ENCODE measurements at regions not wholly inside any gene's neighbourhood (a gene's known extent, or its start where the extent isn't known, plus 50 kb on each side); places are given as distances from the start of the nearest gene placed in this dataset.

DNA sequence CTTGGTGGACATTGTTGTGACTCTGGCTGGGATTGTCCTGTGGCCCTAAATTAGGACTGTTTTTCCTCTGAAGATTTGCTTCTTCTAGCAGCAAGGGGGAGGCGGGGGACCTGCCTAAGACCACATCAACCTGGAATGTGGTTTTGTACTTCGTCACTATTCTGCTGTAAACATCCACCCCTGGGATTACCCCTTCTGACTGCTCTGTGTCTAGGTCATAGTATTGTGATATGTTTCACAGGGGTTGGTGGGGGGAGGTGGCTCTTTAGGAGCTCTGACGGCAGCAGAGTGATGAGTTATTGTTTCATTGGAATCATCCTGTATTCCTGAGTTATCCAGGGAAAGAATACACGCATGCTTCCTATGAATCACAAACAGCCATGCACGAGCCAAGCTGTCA lies 226.4 kb upstream of the MYT1L start:
- no peak for TF ChIP-seq MXI1 (IDR thresholded peaks at IDR 0.05; ENCODE audit: low read depth, low read length)
- TF ChIP-seq, protein P1, sequence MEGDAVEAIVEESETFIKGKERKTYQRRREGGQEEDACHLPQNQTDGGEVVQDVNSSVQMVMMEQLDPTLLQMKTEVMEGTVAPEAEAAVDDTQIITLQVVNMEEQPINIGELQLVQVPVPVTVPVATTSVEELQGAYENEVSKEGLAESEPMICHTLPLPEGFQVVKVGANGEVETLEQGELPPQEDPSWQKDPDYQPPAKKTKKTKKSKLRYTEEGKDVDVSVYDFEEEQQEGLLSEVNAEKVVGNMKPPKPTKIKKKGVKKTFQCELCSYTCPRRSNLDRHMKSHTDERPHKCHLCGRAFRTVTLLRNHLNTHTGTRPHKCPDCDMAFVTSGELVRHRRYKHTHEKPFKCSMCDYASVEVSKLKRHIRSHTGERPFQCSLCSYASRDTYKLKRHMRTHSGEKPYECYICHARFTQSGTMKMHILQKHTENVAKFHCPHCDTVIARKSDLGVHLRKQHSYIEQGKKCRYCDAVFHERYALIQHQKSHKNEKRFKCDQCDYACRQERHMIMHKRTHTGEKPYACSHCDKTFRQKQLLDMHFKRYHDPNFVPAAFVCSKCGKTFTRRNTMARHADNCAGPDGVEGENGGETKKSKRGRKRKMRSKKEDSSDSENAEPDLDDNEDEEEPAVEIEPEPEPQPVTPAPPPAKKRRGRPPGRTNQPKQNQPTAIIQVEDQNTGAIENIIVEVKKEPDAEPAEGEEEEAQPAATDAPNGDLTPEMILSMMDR (IDR thresholded peaks at IDR 0.05 in 2 of 3, conservative IDR thresholded peaks at IDR 0.05 in 1 of 3; ENCODE audit: control insufficient read depth in 2 of 3, extremely low read depth in 1 of 3, insufficient read depth in 1 of 3, low read depth in 3 of 3, low read length in 3 of 3), result no peak
- TF ChIP-seq, protein P2, sequence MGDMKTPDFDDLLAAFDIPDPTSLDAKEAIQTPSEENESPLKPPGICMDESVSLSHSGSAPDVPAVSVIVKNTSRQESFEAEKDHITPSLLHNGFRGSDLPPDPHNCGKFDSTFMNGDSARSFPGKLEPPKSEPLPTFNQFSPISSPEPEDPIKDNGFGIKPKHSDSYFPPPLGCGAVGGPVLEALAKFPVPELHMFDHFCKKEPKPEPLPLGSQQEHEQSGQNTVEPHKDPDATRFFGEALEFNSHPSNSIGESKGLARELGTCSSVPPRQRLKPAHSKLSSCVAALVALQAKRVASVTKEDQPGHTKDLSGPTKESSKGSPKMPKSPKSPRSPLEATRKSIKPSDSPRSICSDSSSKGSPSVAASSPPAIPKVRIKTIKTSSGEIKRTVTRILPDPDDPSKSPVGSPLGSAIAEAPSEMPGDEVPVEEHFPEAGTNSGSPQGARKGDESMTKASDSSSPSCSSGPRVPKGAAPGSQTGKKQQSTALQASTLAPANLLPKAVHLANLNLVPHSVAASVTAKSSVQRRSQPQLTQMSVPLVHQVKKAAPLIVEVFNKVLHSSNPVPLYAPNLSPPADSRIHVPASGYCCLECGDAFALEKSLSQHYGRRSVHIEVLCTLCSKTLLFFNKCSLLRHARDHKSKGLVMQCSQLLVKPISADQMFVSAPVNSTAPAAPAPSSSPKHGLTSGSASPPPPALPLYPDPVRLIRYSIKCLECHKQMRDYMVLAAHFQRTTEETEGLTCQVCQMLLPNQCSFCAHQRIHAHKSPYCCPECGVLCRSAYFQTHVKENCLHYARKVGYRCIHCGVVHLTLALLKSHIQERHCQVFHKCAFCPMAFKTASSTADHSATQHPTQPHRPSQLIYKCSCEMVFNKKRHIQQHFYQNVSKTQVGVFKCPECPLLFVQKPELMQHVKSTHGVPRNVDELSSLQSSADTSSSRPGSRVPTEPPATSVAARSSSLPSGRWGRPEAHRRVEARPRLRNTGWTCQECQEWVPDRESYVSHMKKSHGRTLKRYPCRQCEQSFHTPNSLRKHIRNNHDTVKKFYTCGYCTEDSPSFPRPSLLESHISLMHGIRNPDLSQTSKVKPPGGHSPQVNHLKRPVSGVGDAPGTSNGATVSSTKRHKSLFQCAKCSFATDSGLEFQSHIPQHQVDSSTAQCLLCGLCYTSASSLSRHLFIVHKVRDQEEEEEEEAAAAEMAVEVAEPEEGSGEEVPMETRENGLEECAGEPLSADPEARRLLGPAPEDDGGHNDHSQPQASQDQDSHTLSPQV (IDR thresholded peaks at IDR 0.05), result no peak
- TF ChIP-seq, protein P3, sequence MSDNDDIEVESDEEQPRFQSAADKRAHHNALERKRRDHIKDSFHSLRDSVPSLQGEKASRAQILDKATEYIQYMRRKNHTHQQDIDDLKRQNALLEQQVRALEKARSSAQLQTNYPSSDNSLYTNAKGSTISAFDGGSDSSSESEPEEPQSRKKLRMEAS (IDR thresholded peaks at IDR 0.05; ENCODE audit: low read depth, low read length), result no peak
- TF ChIP-seq POLR2A (IDR thresholded peaks at IDR 0.05; ENCODE audit: low read depth, low read length), result no peak
- no peak for TF ChIP-seq POLR2AphosphoS5 (IDR thresholded peaks at IDR 0.05; ENCODE audit: low read length)
- TF ChIP-seq, protein P4, sequence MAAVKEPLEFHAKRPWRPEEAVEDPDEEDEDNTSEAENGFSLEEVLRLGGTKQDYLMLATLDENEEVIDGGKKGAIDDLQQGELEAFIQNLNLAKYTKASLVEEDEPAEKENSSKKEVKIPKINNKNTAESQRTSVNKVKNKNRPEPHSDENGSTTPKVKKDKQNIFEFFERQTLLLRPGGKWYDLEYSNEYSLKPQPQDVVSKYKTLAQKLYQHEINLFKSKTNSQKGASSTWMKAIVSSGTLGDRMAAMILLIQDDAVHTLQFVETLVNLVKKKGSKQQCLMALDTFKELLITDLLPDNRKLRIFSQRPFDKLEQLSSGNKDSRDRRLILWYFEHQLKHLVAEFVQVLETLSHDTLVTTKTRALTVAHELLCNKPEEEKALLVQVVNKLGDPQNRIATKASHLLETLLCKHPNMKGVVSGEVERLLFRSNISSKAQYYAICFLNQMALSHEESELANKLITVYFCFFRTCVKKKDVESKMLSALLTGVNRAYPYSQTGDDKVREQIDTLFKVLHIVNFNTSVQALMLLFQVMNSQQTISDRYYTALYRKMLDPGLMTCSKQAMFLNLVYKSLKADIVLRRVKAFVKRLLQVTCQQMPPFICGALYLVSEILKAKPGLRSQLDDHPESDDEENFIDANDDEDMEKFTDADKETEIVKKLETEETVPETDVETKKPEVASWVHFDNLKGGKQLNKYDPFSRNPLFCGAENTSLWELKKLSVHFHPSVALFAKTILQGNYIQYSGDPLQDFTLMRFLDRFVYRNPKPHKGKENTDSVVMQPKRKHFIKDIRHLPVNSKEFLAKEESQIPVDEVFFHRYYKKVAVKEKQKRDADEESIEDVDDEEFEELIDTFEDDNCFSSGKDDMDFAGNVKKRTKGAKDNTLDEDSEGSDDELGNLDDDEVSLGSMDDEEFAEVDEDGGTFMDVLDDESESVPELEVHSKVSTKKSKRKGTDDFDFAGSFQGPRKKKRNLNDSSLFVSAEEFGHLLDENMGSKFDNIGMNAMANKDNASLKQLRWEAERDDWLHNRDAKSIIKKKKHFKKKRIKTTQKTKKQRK (IDR thresholded peaks at IDR 0.05; ENCODE audit: low read depth, low read length), result no peak
- TF ChIP-seq, protein P5, sequence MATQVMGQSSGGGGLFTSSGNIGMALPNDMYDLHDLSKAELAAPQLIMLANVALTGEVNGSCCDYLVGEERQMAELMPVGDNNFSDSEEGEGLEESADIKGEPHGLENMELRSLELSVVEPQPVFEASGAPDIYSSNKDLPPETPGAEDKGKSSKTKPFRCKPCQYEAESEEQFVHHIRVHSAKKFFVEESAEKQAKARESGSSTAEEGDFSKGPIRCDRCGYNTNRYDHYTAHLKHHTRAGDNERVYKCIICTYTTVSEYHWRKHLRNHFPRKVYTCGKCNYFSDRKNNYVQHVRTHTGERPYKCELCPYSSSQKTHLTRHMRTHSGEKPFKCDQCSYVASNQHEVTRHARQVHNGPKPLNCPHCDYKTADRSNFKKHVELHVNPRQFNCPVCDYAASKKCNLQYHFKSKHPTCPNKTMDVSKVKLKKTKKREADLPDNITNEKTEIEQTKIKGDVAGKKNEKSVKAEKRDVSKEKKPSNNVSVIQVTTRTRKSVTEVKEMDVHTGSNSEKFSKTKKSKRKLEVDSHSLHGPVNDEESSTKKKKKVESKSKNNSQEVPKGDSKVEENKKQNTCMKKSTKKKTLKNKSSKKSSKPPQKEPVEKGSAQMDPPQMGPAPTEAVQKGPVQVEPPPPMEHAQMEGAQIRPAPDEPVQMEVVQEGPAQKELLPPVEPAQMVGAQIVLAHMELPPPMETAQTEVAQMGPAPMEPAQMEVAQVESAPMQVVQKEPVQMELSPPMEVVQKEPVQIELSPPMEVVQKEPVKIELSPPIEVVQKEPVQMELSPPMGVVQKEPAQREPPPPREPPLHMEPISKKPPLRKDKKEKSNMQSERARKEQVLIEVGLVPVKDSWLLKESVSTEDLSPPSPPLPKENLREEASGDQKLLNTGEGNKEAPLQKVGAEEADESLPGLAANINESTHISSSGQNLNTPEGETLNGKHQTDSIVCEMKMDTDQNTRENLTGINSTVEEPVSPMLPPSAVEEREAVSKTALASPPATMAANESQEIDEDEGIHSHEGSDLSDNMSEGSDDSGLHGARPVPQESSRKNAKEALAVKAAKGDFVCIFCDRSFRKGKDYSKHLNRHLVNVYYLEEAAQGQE (IDR thresholded peaks at IDR 0.05; ENCODE audit: low read depth, low read length), result no peak
- TF ChIP-seq SP1 (IDR thresholded peaks at IDR 0.05; ENCODE audit: low read depth, low read length), result no peak
- TF ChIP-seq IKZF1 (conservative IDR thresholded peaks at IDR 0.05), result no peak
- TF ChIP-seq, protein P6, sequence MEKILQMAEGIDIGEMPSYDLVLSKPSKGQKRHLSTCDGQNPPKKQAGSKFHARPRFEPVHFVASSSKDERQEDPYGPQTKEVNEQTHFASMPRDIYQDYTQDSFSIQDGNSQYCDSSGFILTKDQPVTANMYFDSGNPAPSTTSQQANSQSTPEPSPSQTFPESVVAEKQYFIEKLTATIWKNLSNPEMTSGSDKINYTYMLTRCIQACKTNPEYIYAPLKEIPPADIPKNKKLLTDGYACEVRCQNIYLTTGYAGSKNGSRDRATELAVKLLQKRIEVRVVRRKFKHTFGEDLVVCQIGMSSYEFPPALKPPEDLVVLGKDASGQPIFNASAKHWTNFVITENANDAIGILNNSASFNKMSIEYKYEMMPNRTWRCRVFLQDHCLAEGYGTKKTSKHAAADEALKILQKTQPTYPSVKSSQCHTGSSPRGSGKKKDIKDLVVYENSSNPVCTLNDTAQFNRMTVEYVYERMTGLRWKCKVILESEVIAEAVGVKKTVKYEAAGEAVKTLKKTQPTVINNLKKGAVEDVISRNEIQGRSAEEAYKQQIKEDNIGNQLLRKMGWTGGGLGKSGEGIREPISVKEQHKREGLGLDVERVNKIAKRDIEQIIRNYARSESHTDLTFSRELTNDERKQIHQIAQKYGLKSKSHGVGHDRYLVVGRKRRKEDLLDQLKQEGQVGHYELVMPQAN (conservative IDR thresholded peaks at IDR 0.05), result no peak
- no peak for TF ChIP-seq FOXK2 (IDR thresholded peaks at IDR 0.05)

Data from GM12878 (cell line).